Mucosa of rectum (tissue), 2 donors: ENCODE measurements at regions not wholly inside any gene's neighbourhood (a gene's known extent, or its start where the extent isn't known, plus 50 kb on each side); places are given as distances from the start of the nearest gene placed in this dataset.
"Not testable (repeated sequence)": the region's sequence is repeated elsewhere in the genome, so short reads cannot be mapped to it uniquely, and the experiment has no call there.

ENCODE experiments used
- H3K27ac ChIP-seq, 2 donors: one replicate each; pipeline ENCODE4 v1.7.0; 2013; ENCODE audit warnings: inconsistent platforms in 2 of 2, low read depth in 2 of 2, low read length in 2 of 2
- H3K27me3 ChIP-seq, 2 donors: one replicate each; pipeline ENCODE4 v1.7.0; 2013; ENCODE audit warnings: low read length in 2 of 2; ENCODE audit not compliant: control insufficient read depth in 2 of 2, insufficient read depth in 2 of 2
- H3K36me3 ChIP-seq, 2 donors: one replicate each; pipeline ENCODE4 v1.7.0; 2013; ENCODE audit warnings: low read length in 2 of 2; ENCODE audit not compliant: control insufficient read depth in 2 of 2, insufficient read depth in 2 of 2
- H3K4me1 ChIP-seq, 2 donors: one replicate each; pipeline ENCODE4 v1.7.0; 2013; ENCODE audit warnings: low read length in 2 of 2, mild to moderate bottlenecking in 1 of 2; ENCODE audit not compliant: control insufficient read depth in 2 of 2, insufficient read depth in 2 of 2
- H3K4me3 ChIP-seq, 2 donors: one replicate each; pipeline ENCODE4 v1.7.0; 2013; ENCODE audit warnings: low read length in 2 of 2
- H3K9ac ChIP-seq, 2 donors: one replicate each; pipeline ENCODE4 v1.7.0; 2013; ENCODE audit warnings: low read length in 2 of 2, low read depth in 1 of 2, mild to moderate bottlenecking in 1 of 2
- H3K9me3 ChIP-seq, 2 donors: one replicate each; pipeline ENCODE4 v1.7.0; 2013; ENCODE audit warnings: low read length in 2 of 2; ENCODE audit not compliant: control insufficient read depth in 2 of 2
- donor health status: healthy.
- donor health status: Normal muscosa, but diverticular disease.

DNA sequence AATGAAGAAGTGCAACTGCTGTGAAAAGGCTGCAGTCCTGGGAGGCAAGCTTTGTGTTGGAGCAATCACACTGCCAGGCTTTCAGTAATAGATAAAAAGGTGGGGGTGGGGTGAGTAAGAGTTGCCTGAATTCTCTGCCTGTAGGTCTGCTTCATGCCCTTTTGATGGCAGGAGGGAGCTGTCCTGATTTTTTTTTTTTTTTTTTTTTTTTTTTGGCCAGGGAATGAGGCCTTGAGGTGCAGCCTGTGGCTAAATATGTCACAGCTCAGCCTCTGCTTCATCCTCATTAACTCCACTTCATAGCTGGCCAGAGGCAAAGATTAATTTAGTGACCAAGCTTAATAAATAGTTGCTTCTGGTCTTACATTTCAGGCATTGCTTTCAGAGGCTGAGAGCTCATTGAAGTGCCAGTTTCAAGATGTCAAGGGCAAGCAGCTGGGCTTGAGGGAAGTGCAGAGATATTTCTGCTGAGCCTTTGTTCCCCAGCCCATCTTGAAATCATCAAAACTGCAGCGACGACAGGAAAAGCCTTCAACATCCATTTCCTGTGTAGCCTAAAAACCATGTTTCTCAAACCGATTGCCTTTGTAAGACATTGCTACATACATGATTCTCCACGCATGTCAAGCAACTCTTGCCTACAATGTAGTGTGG is 134.7 kb downstream of the MACIR start:
- Histone ChIP-seq H3K27ac (no peak overlapping the region), H3K9ac (no peak overlapping the region), H3K27me3 (no peaks in the 10 kb centered on the region)

DNA sequence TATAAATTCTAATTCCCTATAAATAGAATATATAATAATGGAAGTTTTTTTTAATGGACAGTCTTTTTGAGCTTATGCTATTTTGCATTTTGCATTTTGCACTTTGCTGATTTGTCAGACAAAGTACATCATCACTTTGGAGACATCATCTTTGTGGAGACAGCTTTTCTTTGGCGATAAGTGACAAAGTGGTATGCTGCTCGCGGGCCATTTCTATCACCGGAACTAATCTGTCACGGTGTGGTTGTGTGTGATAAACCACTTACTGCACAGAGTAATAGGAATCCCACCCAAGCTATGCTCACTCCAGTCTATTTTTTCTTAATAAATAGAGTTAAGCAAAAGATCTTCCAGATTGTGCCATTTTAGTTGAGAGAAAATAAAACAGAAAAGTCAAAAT is 133.1 kb downstream of the MACIR start:
- no peak overlapping the region for H3K4me3 ChIP-seq
- H3K9ac ChIP-seq, result no peak overlapping the region

More for the DNA sequence above, 134.7 kb downstream of the MACIR start:
- no peaks in the 10 kb centered on the region for H3K4me1 ChIP-seq
- H3K4me3 ChIP-seq, result no peak overlapping the region
- no peaks in the 10 kb centered on the region for H3K36me3 ChIP-seq
- no peaks in the 10 kb centered on the region for H3K9me3 ChIP-seq

DNA sequence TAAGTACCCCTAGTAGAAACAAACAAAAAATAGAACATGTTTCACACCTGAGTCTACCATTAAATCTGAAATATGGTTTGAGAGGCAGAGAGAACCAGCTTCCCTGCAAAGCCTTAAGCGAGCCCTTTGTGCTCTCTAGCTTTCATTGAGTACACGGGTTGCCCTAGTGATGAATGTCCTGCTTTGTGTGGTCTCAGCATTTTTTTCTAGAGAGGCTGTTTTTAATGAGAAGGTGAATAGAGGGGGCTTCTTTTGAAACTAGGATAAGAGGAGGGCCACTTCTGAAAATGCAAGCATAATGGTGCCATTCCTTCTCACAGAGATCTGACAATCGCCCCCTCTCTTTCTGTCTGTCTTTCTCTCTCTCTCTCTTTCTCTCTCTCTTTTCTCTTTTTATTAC is 131.3 kb downstream of the MACIR start:
- no peaks in the 10 kb centered on the region for H3K4me1 ChIP-seq
- no peaks in the 10 kb centered on the region for H3K27me3 ChIP-seq
- H3K4me3 ChIP-seq, result no peak overlapping the region
- H3K9me3 ChIP-seq, result no peaks in the 10 kb centered on the region
- no peak overlapping the region for H3K27ac ChIP-seq
- no peak overlapping the region for H3K9ac ChIP-seq
- no peaks in the 10 kb centered on the region for H3K36me3 ChIP-seq

More for the DNA sequence above, 133.1 kb downstream of the MACIR start:
- no peaks in the 10 kb centered on the region for H3K36me3 ChIP-seq
- no peaks in the 10 kb centered on the region for H3K4me1 ChIP-seq
- no peaks in the 10 kb centered on the region for H3K9me3 ChIP-seq
- H3K27ac ChIP-seq, result no peak overlapping the region
- no peaks in the 10 kb centered on the region for H3K27me3 ChIP-seq

DNA sequence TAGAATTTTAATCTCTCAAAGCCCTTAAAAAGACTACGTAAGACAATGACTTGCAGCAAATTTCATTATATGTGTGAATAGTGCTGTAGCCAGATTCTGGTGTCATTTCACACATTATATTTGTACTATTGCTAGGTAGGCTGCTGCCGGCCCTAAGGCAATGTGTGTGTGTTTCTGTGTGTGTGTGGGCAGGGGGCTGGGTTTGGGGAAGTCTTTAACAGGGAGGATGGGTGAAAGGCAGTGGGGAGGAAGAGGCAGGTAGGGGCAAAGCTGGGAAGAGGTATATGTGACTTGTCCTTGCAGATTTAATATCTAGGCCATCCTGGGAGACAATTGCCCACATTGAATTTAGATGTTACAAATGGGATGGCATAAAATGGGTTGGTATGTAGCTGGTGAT is 130.8 kb downstream of the MACIR start:
- Histone ChIP-seq H3K9ac (no peak overlapping the region), H3K9me3 (no peaks in the 10 kb centered on the region), H3K27me3 (no peaks in the 10 kb centered on the region), H3K27ac (no peak overlapping the region), H3K4me3 (no peak overlapping the region), H3K4me1 (no peaks in the 10 kb centered on the region), H3K36me3 (no peaks in the 10 kb centered on the region)

DNA sequence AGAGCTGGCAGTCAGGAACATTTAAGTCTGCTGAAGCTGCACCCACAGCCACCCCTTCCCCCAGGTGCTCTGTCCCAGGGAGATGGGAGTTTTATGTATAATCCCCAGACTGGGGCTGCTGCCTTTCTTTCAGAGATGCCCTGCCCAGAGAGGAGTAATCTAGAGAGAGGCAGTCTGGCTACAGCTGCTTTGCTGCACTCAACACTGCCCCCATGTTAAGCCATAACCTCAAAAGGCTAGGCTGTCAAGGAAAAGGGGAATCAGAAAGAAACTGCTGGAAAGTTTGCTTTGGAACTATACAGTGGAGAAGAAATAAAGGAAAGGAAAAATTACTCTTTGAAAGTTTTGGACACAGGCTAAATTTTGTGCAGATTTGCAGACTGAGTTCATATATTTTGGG is 127.2 kb downstream of the MACIR start:
- Histone ChIP-seq H3K4me1 (no peaks in the 10 kb centered on the region), H3K9ac (no peak overlapping the region), H3K27ac (no peak overlapping the region), H3K36me3 (no peaks in the 10 kb centered on the region), H3K9me3 (no peaks in the 10 kb centered on the region), H3K4me3 (no peak overlapping the region), H3K27me3 (no peaks in the 10 kb centered on the region)

DNA sequence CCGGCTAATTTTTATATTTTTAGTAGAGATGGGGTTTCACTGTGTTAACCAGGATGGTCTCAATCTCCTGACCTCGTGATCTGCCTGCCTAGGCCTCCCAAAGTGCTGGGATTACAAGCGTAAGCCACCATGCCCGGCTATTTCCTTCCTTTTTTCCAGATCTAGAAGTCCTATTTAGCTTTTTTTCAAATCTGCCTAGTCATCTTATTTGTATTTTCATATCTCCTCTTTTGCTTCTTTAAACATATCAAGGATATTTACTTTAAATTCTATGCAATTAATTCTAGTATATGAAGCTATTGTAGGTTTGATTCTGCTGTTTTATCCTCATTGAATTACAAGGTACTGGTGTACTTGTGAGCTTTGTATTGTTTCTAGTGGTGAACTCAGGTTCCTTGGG is 119.1 kb downstream of the MACIR start:
- H3K9ac ChIP-seq, H3K9me3 ChIP-seq, H3K27me3 ChIP-seq, H3K27ac ChIP-seq, H3K4me3 ChIP-seq, H3K36me3 ChIP-seq, H3K4me1 ChIP-seq: not testable (repeated sequence)

DNA sequence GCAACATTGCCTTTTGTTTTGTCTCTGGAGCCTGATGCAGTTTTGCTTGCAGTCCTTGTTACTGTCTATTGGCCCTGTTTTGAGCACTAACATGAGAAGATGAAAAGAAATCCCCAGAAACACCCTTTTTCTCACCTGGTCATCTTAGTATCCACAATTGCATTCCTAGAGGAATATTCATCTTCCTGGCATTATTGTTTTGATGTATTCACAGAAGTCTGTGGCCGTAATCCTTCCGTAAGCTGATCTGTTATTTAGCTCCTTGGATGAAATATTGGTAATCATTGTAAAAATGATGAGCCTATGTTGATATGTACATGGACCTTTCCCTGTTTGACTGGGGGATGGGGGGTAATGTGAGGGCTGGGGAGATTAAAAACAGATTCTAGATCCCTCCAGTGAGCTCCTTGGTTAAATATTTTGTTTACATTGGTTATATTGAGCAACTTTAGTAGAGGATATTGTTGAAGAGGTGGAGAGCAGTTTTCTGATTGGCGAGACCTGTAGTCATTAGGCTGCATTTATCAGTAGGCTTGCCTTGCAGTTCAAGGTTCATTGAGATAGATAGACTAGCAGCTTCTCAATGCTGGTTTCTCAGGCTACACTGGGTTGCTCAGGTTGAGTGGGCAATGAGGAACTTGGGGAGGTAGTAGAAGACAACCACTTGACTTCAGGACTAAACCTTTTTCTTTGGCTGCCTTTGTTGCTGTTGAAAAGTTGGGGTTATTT is 117.5 kb downstream of the MACIR start:
- H3K9me3 ChIP-seq, result no peaks in the 10 kb centered on the region
- H3K36me3 ChIP-seq, result no peaks in the 10 kb centered on the region
- no peaks in the 10 kb centered on the region for H3K27me3 ChIP-seq
- H3K4me1 ChIP-seq, result peaks cover 0 to 7% of the 10 kb centered on the region in 2 donors
- H3K27ac ChIP-seq, result no peak overlapping the region
- no peak overlapping the region for H3K4me3 ChIP-seq
- no peak overlapping the region for H3K9ac ChIP-seq

DNA sequence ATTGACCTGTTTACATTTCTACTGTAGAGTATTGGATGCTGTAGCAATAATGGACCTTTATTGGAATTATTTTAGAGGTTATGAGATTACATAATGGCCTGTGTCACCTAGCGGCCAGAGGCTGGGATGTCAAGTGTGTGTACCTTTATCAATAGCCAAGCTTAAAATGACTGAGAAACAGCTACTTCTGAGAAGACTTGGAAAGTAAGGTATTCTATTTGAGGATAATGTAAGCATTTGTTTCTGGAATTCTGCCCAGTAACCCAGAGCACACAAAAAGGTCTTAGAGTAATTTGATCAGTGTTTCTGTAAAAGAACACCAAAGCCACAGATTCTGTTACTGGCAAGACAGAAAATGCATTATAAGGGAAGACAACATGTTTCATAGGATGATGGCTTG is 116.8 kb downstream of the MACIR start:
- Histone ChIP-seq H3K27ac (no peak overlapping the region), H3K9ac (no peak overlapping the region), H3K4me1 (peaks cover 0 to 7% of the 10 kb centered on the region in 2 donors), H3K27me3 (no peaks in the 10 kb centered on the region), H3K4me3 (no peak overlapping the region), H3K36me3 (no peaks in the 10 kb centered on the region), H3K9me3 (no peaks in the 10 kb centered on the region)

DNA sequence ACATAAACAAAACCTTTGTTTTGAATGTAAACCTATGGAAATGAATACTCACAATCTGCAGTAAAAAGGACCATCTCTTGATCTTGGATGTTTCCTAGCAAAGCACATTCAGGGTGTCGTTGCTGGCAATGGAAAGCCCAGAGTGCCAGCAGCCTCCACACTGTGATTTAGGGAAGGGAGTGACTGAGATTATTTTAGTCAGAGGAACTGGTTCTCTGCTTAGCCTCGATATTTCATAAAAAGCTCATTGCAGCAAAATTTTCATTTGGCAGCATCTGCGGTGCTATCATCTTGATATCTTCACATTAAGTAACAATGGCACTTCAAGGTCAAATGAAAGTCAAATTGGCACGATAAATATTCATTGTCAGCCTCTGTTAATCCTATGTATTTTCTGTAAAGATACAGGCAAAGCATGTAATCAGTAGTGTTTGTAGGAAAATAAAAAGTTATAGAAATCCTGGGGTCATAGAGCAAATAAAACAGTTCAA is 116.0 kb downstream of the MACIR start:
- Histone ChIP-seq H3K4me1 (peaks cover 0 to 7% of the 10 kb centered on the region in 2 donors), H3K9me3 (no peaks in the 10 kb centered on the region), H3K4me3 (no peak overlapping the region), H3K27me3 (no peaks in the 10 kb centered on the region), H3K9ac (no peak overlapping the region), H3K27ac (no peak overlapping the region), H3K36me3 (no peaks in the 10 kb centered on the region)

DNA sequence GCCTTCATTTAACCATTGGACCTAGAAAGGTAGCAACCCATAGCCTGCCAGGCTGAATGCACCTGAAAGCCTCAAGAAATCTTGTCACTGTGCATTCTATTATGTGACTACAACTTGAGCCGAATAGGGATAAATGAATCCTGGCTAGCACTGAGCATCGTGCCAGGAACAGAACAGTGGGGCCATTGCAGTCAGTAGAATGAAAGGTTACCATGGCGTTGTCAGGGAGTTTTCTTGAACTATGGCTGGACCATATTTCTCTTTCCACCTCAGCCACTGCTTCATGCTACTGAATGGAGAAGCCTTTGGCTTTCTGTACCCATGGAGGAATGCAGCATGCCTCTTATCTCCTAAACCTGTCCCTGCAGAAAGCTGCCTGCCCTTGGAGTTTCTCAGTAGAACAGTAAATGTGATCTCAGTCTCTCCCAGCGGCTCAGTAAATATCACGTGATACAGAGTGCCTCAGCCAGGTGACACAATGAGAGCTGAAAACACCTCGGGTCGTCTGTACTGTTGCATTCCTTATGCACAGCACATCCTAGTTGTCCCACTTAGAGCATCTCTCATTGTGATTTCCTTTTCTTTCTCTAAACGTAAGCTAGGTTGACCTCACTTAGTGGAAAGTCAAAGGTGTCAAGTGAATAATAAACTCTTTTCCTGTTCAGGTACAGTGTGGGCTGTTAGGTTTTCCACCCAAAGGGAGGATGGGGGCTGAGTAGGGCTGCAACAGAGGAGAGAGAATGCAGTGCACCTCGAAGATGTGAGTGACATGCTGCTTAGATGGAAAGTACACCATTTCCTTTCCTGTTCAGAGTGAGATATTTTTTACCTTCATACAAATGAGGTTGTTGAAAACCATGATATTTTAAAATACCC is 115.3 kb downstream of the MACIR start:
- no peak overlapping the region for H3K4me3 ChIP-seq
- H3K27ac ChIP-seq, result no peak overlapping the region

More for the DNA sequence above, 115.3 kb downstream of the MACIR start:
- Histone ChIP-seq H3K9ac (no peak overlapping the region), H3K9me3 (no peaks in the 10 kb centered on the region), H3K36me3 (no peaks in the 10 kb centered on the region), H3K4me1 (peaks cover 0 to 7% of the 10 kb centered on the region in 2 donors), H3K27me3 (no peaks in the 10 kb centered on the region)
